Naive thymus-derived CD4-positive, alpha-beta T cell (primary cell): ENCODE measurements at regions not wholly inside any gene's neighbourhood (a gene's known extent, or its start where the extent isn't known, plus 50 kb on each side); places are given as distances from the start of the nearest gene placed in this dataset.
"Not testable (repeated sequence)": the region's sequence is repeated elsewhere in the genome, so short reads cannot be mapped to it uniquely, and the experiment has no call there.

ENCODE experiments used
- ATAC-seq: fragments of 150-1000 bp; cut with Tn5 transposase; 2 replicates; pipeline ENCODE4 v1.10.0; 2021; ENCODE audit warnings: mild to moderate bottlenecking, moderate library complexity
- CTCF ChIA-PET: fragments of 350-600 bp; sonication (Branson Sonifier 250); formaldehyde crosslinking; loops from one replicate; lab custom pipeline; 2021; ENCODE audit warnings: antibody characterized with exemption; lab: Charles Lee
- POLR2A ChIA-PET: fragments of 350-600 bp; sonication (Branson Sonifier 250); formaldehyde crosslinking; loops from one replicate; lab custom pipeline; 2021; ENCODE audit warnings: antibody characterized with exemption, inconsistent platforms; lab: Charles Lee
- DNase-seq, 9 donors: peaks; one replicate each; pipeline versions ENCODE4 v3.0.0 to v3.0.0-alpha.2; 2020 to 2022; ENCODE audit warnings: mixed read lengths in 1 of 9
- H3K27ac ChIP-seq: one replicate; pipeline ENCODE4 v1.7.0; 2013; ENCODE audit warnings: mild to moderate bottlenecking, low read depth, low read length, moderate library complexity
- H3K27me3 ChIP-seq, 2 donors: one replicate each; pipeline ENCODE4 v1.7.0; 2013; ENCODE audit warnings: low read length in 2 of 2, mild to moderate bottlenecking in 2 of 2, moderate library complexity in 2 of 2; ENCODE audit not compliant: control insufficient read depth in 2 of 2, insufficient read depth in 2 of 2
- H3K36me3 ChIP-seq, 3 experiments: 1 replicate in 2 of 3; 2 replicates in 1 of 3; pipeline ENCODE4 v1.7.0; 2013; ENCODE audit warnings: low read length in 3 of 3, mild to moderate bottlenecking in 3 of 3, moderate library complexity in 1 of 3; ENCODE audit not compliant: insufficient read depth in 3 of 3, control insufficient read depth in 2 of 3
- H3K4me1 ChIP-seq, 2 donors: one replicate each; pipeline ENCODE4 v1.7.0; 2013; ENCODE audit warnings: low read length in 2 of 2, mild to moderate bottlenecking in 2 of 2, moderate library complexity in 1 of 2; ENCODE audit not compliant: control insufficient read depth in 2 of 2, insufficient read depth in 2 of 2
- H3K4me3 ChIP-seq: 2 replicates; pipeline ENCODE4 v1.7.0; 2013; ENCODE audit warnings: mild to moderate bottlenecking, low read length
- H3K9me3 ChIP-seq, 3 experiments: 1 replicate in 2 of 3; 2 replicates in 1 of 3; pipeline ENCODE4 v1.7.0; 2013; ENCODE audit warnings: low read length in 3 of 3; ENCODE audit not compliant: control insufficient read depth in 2 of 3
- H3K27ac Mint-ChIP-seq, 9 donors: one replicate each; pipeline ENCODE4 v1.8.0; 2020 to 2022; ENCODE audit warnings: mixed read lengths in 9 of 9, mild to moderate bottlenecking in 8 of 9, moderate library complexity in 5 of 9, inconsistent platforms in 2 of 9
- H3K27me3 Mint-ChIP-seq, 5 donors: one replicate each; pipeline ENCODE4 v1.8.0; 2021 to 2022; ENCODE audit warnings: mixed read lengths in 5 of 5, mild to moderate bottlenecking in 1 of 5
- H3K36me3 Mint-ChIP-seq, 5 donors: one replicate each; pipeline ENCODE4 v1.8.0; 2020 to 2022; ENCODE audit warnings: mixed read lengths in 5 of 5, mild to moderate bottlenecking in 3 of 5, inconsistent platforms in 1 of 5
- H3K4me1 Mint-ChIP-seq, 7 donors: one replicate each; pipeline ENCODE4 v1.8.0; 2020 to 2022; ENCODE audit warnings: mixed read lengths in 7 of 7, mild to moderate bottlenecking in 3 of 7, inconsistent platforms in 1 of 7
- H3K4me3 Mint-ChIP-seq, 10 donors: one replicate each; pipeline ENCODE4 v1.8.0; 2020 to 2022; ENCODE audit warnings: mild to moderate bottlenecking in 10 of 10, mixed read lengths in 10 of 10, moderate library complexity in 6 of 10, inconsistent platforms in 2 of 10
- H3K9me3 Mint-ChIP-seq, 11 donors: one replicate each; pipeline ENCODE4 v1.8.0; 2020 to 2022; ENCODE audit warnings: mixed read lengths in 11 of 11, mild to moderate bottlenecking in 4 of 11, inconsistent platforms in 1 of 11, moderate library complexity in 1 of 11
- intact Hi-C, 2 donors: fragments of 100-400 bp; cut with micrococcal nuclease; formaldehyde crosslinking; loops; one replicate each; pipeline ENCODE4 v1.15.1; 2023

DNA sequence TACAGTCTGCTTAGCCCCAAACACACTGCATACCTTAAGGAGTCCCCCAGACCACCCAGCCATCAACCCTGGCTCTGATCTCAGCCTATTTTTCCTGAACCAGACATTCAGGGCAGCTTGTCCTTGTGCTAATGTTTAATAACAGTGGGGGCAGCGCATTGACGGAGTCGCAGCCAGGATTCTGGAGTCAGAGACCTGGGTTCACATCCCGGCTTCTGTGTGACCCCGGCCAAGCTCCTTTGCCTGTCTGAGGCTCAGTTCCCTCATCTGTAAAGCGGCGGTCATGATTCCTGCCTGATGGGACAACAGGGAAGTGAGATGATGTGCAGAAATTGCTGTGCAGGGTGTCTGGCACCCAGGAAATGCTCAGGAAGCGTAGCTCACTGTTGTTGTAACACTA, 63.1 kb downstream of the MATN1 start:
- H3K36me3 ChIP-seq: no peaks in the 10 kb centered on the region
- Mint-ChIP-seq H3K27me3 (peaks cover 0 to 11% (median 5%) of the 10 kb centered on the region in 5 donors), H3K36me3 (no peaks in the 10 kb centered on the region), H3K27ac (no peak overlapping the region), H3K4me1 (no peaks in the 10 kb centered on the region), H3K4me3 (no peak overlapping the region), H3K9me3 (peaks cover 0 to 4% (median 0%) of the 10 kb centered on the region in 11 donors)
- CTCF ChIA-PET: no interaction called here
- H3K4me3 ChIP-seq: no peak overlapping the region
- POLR2A ChIA-PET: no interaction called here
- no peaks in the 10 kb centered on the region for H3K9me3 ChIP-seq
- H3K4me1 ChIP-seq: no peaks in the 10 kb centered on the region
- H3K27ac ChIP-seq: no peak overlapping the region
- H3K27me3 ChIP-seq: no peaks in the 10 kb centered on the region
- intact Hi-C loops: no loop called here
- DNase-seq (no peak), ATAC-seq (no peak)

DNA sequence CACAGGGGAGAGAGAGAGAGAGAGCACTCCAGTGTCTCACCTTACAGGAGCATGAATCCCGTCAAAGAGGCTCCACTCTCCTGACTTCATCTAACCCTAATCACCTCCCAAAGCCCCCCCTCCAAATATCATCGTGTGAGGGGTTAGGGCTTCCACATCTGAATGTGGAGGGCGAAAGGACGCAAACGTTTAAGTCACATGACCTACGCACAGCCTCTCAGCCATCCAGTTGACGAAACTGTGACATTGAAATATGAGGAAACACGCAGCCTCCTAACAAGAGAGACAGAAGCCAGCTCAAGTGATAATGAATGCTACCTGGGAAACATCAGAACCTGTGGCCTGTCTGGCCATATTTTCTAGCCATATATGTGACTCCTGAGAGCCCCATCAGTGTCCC, 63.7 kb downstream of the MATN1 start:
- H3K9me3 ChIP-seq: no peaks in the 10 kb centered on the region
- Mint-ChIP-seq H3K4me1 (no peaks in the 10 kb centered on the region), H3K9me3 (peaks cover 0 to 4% (median 0%) of the 10 kb centered on the region in 11 donors), H3K27me3 (peaks cover 0 to 11% (median 5%) of the 10 kb centered on the region in 5 donors), H3K36me3 (no peaks in the 10 kb centered on the region), H3K4me3 (no peak overlapping the region), H3K27ac (no peak overlapping the region)
- ATAC-seq (no peak), DNase-seq (no peak)
- H3K27ac ChIP-seq: no peak overlapping the region
- H3K4me3 ChIP-seq: no peak overlapping the region
- CTCF ChIA-PET: no interaction called here
- no peaks in the 10 kb centered on the region for H3K36me3 ChIP-seq
- POLR2A ChIA-PET: no interaction called here
- no peaks in the 10 kb centered on the region for H3K27me3 ChIP-seq
- intact Hi-C loops: no loop called here
- no peaks in the 10 kb centered on the region for H3K4me1 ChIP-seq

DNA sequence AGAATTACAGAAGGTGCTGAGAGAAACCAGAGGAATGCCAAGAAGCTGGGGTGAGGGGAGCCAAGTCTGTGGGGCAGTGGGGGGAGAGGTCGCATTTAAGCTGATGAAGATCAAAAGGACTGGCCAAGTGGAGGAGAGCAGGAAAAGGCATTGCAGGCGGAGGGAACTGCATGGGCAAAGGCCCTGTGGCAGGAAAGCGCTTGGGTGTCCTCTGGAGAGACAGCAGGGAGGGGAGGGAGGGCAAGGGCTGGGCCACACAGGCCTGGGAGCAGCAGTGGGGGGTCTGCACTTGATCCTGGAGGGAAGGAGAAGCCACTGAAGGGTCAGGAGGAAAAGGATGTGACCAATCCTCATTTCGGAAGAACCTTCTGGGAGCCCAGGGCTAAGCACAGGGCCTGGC, 65.0 kb downstream of the MATN1 start:
- H3K4me1 Mint-ChIP-seq, H3K36me3 Mint-ChIP-seq, H3K4me1 ChIP-seq, H3K27me3 ChIP-seq, ATAC-seq, H3K36me3 ChIP-seq, CTCF ChIA-PET, H3K9me3 Mint-ChIP-seq, H3K4me3 Mint-ChIP-seq, H3K9me3 ChIP-seq, H3K27ac Mint-ChIP-seq, intact Hi-C loops, POLR2A ChIA-PET, DNase-seq, H3K4me3 ChIP-seq, H3K27ac ChIP-seq: not testable (repeated sequence)
- peaks cover 0 to 11% (median 5%) of the 10 kb centered on the region in 5 donors for H3K27me3 Mint-ChIP-seq

DNA sequence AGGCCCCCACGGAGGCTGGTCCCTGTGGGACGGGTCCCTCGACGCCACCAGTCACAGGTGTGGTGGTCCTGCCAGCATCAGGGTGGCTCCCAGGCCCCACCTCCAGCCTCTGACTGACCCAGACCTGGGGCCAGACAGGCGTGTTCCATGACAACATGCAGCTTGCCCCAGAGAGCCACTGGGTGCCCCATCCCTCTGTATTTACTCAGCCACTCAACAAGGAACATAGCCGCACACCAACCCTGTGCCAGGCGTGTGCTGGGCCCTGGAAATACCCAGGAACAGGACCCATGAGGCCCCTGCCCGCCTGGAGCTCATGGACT, 65.4 kb downstream of the MATN1 start:
- H3K36me3 Mint-ChIP-seq: peaks cover 0 to 1% (median 0%) of the 10 kb centered on the region in 5 donors
- ATAC-seq (no peak), DNase-seq (no peak)
- Histone ChIP-seq H3K4me3 (no peak overlapping the region), H3K36me3 (no peaks in the 10 kb centered on the region), H3K9me3 (no peaks in the 10 kb centered on the region), H3K4me1 (no peaks in the 10 kb centered on the region), H3K27ac (no peak overlapping the region), H3K27me3 (no peaks in the 10 kb centered on the region)
- H3K4me1 Mint-ChIP-seq: no peaks in the 10 kb centered on the region
- H3K27ac Mint-ChIP-seq: no peak overlapping the region
- H3K4me3 Mint-ChIP-seq: no peak overlapping the region
- ChIA-PET CTCF (no interaction called here), POLR2A (no interaction called here)
- H3K27me3 Mint-ChIP-seq: peaks cover 0 to 11% (median 7%) of the 10 kb centered on the region in 5 donors
- intact Hi-C loops: no loop called here
- H3K9me3 Mint-ChIP-seq: peaks cover 0 to 4% (median 0%) of the 10 kb centered on the region in 11 donors

DNA sequence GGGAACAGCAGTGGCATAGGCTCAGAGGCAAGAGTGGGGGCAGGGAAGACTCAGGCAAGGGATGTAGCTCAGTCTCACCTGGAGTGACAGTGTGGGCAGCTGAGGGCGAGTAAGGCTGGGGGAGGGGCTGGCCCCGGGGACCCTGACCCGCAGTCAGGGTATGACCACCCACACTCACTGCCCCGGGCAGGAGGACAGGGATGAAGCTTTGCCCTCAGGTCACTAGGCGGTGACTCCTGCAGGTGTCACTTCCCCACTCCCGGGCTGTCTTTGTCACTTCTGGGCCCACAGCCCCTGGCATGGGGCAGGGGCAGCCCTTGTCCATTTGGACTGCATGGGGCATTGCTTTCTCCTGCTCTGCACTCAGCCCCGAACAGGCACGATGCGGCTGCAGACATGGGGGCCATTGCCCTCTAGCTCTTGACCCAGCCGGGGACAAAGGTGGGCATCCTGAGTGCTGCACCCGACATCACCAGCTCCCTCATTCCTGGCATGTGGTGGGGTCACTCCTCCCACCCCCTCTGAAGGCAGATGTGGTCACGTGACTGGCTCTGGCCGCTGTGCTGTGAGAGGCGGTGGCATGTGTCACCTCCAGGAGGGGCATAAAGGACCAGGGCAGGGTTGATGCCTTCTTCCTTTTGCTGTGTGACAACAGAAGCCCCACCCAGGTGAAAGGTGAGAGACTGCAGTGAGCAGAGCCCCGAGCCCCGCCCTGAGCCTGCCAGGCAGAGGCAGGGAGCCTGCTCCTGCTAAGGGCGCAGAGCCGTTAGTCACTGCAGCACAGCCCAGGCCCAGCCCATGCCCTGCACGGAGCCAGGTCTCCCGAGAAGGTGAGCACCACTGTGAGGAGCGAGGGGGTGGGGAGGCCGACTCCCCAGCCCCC, 66.0 kb downstream of the MATN1 start:
- peaks cover 0 to 1% (median 0%) of the 10 kb centered on the region in 5 donors for H3K36me3 Mint-ChIP-seq
- Histone ChIP-seq H3K27me3 (no peaks in the 10 kb centered on the region), H3K4me3 (no peak overlapping the region), H3K36me3 (no peaks in the 10 kb centered on the region), H3K9me3 (no peaks in the 10 kb centered on the region), H3K4me1 (no peaks in the 10 kb centered on the region), H3K27ac (no peak overlapping the region)
- H3K9me3 Mint-ChIP-seq: peaks cover 0 to 4% (median 0%) of the 10 kb centered on the region in 11 donors
- H3K4me1 Mint-ChIP-seq: no peaks in the 10 kb centered on the region
- no peak overlapping the region for H3K4me3 Mint-ChIP-seq
- DNase-seq: no peak
- H3K27ac Mint-ChIP-seq: no peak overlapping the region
- CTCF ChIA-PET: no interaction called here
- intact Hi-C loops: no loop called here
- ATAC-seq: no peak
- POLR2A ChIA-PET: no interaction called here
- peaks cover 0 to 11% (median 8%) of the 10 kb centered on the region in 5 donors for H3K27me3 Mint-ChIP-seq

DNA sequence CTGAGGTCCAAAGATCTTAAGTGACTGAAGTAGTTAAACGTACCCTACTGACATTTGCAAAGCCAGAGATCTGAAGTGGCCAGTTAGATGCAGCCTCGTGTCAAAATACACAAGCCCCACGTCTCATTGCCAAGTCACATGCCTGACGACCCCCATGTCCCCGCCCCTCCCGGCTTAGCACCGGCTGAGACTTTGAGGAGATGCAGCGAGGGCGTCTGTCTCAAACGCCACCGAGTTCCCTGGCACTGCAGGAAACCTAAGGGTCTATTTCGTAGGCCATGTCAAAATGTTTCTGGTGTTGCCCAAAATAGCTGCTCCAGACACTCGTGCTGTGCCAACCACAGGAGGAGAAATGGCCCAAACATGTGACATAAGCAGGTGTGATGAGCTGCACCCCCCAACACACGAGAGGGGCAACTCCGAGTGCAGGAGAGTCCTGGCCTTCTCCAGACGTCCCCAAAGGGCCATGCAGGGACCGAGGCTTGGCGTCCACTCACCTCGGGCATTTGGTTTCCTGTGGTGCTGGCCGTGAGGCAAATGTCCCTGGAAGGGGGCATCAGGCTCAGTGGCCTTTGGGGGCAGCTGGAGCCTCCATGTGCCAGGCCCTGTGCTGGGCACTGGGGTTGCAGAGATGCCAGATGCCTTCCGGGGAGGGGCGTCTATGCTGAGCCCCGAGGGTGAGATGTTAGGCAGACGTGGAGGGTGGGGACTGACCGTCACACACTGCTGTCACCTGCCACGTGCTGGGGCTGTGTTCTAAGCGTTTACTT, 67.0 kb downstream of the MATN1 start:
- no peak for ATAC-seq
- CTCF ChIA-PET: no interaction called here
- intact Hi-C loops: no loop called here

More for the DNA sequence above, 67.0 kb downstream of the MATN1 start:
- Mint-ChIP-seq H3K36me3 (peaks cover 0 to 1% (median 0%) of the 10 kb centered on the region in 5 donors), H3K4me3 (no peak overlapping the region), H3K27ac (no peak overlapping the region), H3K4me1 (no peaks in the 10 kb centered on the region), H3K9me3 (peaks cover 0 to 4% (median 0%) of the 10 kb centered on the region in 11 donors), H3K27me3 (peaks cover 0 to 11% (median 8%) of the 10 kb centered on the region in 5 donors)
- POLR2A ChIA-PET: no interaction called here
- H3K27me3 ChIP-seq: no peaks in the 10 kb centered on the region
- no peaks in the 10 kb centered on the region for H3K4me1 ChIP-seq
- no peak overlapping the region for H3K4me3 ChIP-seq
- no peak overlapping the region for H3K27ac ChIP-seq
- H3K36me3 ChIP-seq: no peaks in the 10 kb centered on the region
- DNase-seq: no peak
- no peaks in the 10 kb centered on the region for H3K9me3 ChIP-seq
